ENCODE measurements at regions not wholly inside any gene's neighbourhood (a gene's known extent, or its start where the extent isn't known, plus 50 kb on each side); places are given as distances from the start of the nearest gene placed in this dataset.

GRCh38 chr3:162269636-162270458 lies 773.2 kb downstream of the OTOL1 start:
- no peak for ATAC-seq
- intact Hi-C loops (cut with DNase I): no loop called here

GRCh38 chr3:162274070-162274469 lies 777.5 kb downstream of the OTOL1 start:
- Histone ChIP-seq H3K27ac (no peak overlapping the region), H3K36me3 (no peaks in the 10 kb centered on the region), H3K27me3 (no peaks in the 10 kb centered on the region), H3K4me1 (no peaks in the 10 kb centered on the region), H3K4me3 (no peak overlapping the region), H3K9me3 (no peaks in the 10 kb centered on the region)
- DNase-seq (no peak), ATAC-seq (no peak)
- intact Hi-C loops (cut with DNase I): no loop called here
- TF ChIP-seq CTCF (IDR thresholded peaks at IDR 0.05): no peak

More at GRCh38 chr3:162269636-162270458, 773.2 kb downstream of the OTOL1 start:
- H3K4me1 ChIP-seq: no peaks in the 10 kb centered on the region
- H3K27ac ChIP-seq: no peak overlapping the region
- no peak for TF ChIP-seq CTCF (IDR thresholded peaks at IDR 0.05)
- H3K27me3 ChIP-seq: no peaks in the 10 kb centered on the region
- H3K36me3 ChIP-seq: no peaks in the 10 kb centered on the region
- no peak overlapping the region for H3K4me3 ChIP-seq
- no peaks in the 10 kb centered on the region for H3K9me3 ChIP-seq
- no peak for DNase-seq

- no peak for ATAC-seq
- intact Hi-C loops (cut with DNase I): no loop called here
- no peak overlapping the region for H3K4me3 ChIP-seq
- no peaks in the 10 kb centered on the region for H3K9me3 ChIP-seq
- H3K36me3 ChIP-seq: no peaks in the 10 kb centered on the region
- no peak overlapping the region for H3K27ac ChIP-seq
- DNase-seq: no peak
- H3K27me3 ChIP-seq: no peaks in the 10 kb centered on the region
- H3K4me1 ChIP-seq: no peaks in the 10 kb centered on the region
- TF ChIP-seq CTCF (IDR thresholded peaks at IDR 0.05): no peak
Observed at GRCh38 chr3:162278834-162279233, 782.2 kb downstream of the OTOL1 start.

- no peak overlapping the region for H3K27ac ChIP-seq
- H3K36me3 ChIP-seq: no peaks in the 10 kb centered on the region
- DNase-seq (no peak), ATAC-seq (no peak)
- no peak overlapping the region for H3K4me3 ChIP-seq
- H3K27me3 ChIP-seq: no peaks in the 10 kb centered on the region
- no peaks in the 10 kb centered on the region for H3K4me1 ChIP-seq
- no peak for TF ChIP-seq CTCF (IDR thresholded peaks at IDR 0.05)
- intact Hi-C loops (cut with DNase I): no loop called here
- H3K9me3 ChIP-seq: no peaks in the 10 kb centered on the region
Observed at GRCh38 chr3:162285259-162285658, 788.7 kb downstream of the OTOL1 start.

GRCh38 chr3:162287600-162287999 lies 791.0 kb downstream of the OTOL1 start:
- TF ChIP-seq CTCF (IDR thresholded peaks at IDR 0.05): no peak
- Histone ChIP-seq H3K9me3 (no peaks in the 10 kb centered on the region), H3K36me3 (no peaks in the 10 kb centered on the region), H3K4me1 (no peaks in the 10 kb centered on the region), H3K27ac (no peak overlapping the region), H3K4me3 (no peak overlapping the region), H3K27me3 (no peaks in the 10 kb centered on the region)
- ATAC-seq (no peak), DNase-seq (no peak)
- intact Hi-C loops (cut with DNase I): no loop called here

All from upper lobe of right lung (tissue), 1 donor.